ENCODE measurements at regions not wholly inside any gene's neighbourhood (a gene's known extent, or its start where the extent isn't known, plus 50 kb on each side); places are given as distances from the start of the nearest gene placed in this dataset.
"Not testable (repeated sequence)": the region's sequence is repeated elsewhere in the genome, so short reads cannot be mapped to it uniquely, and the experiment has no call there.

DNA sequence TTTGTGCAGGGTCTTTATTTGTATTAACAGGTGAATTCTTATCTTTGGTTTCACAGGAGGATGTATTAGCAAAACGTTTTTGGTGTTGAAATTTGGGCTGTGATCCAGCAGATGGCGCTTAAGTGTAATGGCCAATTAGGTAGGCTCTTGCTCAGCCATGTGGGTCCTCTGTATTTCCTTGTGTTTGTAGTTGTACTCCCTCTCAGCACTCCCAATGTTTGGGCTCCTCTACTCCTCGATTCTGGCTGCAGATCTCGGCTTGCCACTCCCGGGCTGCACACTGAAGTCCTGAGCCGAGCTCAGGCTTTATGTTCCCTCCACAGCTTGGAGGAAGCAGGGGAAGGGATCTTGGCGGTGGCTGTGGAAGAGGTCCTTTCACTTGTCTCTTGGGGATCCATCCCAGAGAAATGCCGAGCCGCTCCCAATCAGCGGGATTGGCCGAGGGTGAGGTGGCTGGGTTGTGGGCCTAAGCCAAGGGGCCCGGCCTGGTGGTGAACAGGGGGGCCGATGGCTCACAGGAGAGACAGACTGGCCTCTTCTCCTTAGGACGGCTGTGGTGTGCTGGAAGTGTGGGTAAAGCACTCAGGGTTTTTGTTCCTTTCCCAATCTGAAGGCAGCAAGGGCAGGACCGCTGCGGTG, 133.7 kb downstream of the AEBP2 start:
- DNase-seq, result peak; percentile 23 to 35

DNA sequence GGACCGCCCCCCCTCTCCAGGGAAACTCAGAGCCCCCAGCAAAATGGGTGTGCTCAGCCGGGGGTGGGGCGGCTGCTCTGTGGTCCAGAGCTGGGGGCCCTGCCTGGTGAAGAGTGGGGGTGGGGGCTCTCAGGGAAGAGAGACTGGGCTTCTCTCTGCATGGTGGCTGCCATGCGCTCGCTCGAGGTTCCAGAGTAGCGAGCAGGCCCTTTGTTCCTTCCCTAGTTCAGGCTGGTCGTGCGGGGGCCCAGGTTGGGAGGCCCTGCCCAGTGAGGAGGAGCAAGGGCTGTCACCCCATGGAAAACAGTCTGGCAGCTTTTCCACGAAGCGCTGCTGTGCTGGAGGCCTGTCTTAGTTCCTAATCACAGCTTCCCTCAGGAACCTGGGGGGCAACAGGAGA, 134.6 kb downstream of the AEBP2 start:
- no peak for DNase-seq

DNA sequence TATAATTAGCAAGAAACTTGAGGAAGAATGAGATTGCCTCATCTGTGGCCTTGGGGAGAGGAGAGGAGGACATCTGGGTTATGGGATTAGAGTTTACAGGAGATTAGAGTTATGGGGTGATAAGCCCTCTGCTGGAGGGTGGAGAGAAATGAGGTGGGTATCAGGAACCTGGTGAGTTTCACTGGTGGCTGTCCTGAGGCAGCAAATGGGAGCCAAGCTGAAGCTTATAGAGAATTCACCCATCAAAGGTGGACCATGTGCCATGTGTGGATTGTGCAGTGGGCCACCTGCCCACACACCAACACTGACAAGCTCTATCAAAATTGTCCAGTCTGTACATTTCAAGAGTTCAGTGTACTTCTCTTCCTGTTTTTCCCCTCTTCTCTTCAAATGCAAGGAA, 135.3 kb downstream of the AEBP2 start:
- DNase-seq, result no peak

DNA sequence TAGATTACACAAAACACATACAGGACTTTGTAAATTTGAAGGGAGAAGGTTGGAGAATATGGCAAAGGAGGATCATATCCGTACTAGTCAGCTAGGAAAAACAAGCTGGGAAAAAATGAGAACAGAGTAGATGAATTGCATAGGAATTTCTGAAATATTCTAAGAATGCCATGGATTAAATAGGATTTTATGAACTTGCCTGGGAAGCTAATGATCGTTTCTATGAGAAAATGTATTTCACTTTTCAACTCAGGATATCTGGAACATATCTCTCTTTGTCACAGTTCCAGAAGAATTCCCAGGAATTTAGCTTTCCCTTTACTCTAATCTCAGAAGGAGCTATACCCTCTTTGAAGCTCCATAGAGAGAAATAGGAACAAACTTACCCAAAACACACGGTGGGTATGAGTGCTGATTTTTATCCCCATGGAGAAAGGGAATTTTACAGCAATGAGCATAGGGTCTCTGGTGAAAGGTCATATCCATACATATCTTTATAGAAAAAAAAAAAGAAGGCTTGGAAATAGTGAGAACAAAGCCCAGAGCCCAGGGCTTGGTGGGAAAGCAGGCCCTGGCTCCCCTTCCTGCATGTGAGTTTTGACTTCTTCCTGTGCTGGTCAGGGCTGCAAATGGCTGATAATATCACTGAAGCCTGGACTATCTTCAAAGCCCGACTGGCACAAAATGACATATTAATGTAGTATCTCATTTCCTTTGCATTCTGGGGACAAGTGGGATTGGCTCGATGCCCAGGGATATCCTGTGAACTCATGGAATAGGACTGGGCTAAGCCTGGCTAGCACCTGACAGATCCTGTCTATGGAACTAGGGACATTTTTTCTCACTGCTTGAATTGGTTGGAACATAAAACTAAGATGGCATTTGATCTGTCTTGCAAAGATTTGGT, 136.3 kb downstream of the AEBP2 start:
- no peak for DNase-seq

DNA sequence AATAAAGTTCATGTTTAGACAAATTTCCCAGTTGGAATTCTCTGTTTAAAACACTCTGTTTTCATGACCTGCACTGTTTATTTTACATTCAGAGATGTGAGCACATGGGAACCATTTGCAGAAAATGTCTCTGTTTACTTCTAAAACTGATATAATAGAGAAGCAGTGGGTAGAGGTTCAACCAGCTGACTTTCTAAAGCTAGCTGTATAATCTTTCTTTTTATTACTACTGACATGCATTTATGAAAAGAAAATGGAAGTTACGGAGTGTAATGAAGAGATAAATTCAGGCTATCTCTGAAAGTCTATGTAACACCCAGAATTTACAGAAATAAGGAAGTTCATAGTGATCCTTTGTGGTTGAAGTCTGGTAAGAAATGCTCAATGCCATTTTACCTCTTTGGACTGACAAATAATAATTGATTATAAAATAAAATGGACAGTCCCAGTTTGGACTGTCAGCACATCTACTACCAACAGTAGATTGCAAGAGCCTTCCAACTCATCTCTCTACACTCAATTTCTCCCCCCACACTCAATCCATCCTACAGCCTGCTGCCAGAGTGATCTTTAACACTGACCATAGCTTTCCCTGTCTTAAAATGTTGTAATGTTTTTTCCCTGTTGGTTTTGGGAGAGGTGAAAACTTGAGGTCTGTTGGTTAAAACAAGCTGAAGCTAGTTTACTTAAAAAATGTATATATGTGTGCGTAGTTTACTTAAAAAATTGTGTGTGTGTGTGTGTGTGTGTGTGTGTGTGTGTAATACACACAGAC, 137.4 kb downstream of the AEBP2 start:
- DNase-seq, result no peak

DNA sequence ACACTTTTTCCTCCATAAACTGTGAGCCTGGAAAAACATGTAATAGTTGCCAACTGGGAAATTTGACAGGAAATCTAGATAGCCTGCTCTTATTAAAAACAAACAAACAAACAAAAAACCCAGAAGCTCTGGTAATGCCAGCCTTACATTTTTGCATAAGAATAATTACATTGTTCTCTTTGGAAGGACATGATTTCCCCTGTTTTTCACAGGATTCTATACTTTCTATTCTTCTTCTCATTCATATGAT, 137.9 kb downstream of the AEBP2 start:
- DNase-seq, result no peak

DNA sequence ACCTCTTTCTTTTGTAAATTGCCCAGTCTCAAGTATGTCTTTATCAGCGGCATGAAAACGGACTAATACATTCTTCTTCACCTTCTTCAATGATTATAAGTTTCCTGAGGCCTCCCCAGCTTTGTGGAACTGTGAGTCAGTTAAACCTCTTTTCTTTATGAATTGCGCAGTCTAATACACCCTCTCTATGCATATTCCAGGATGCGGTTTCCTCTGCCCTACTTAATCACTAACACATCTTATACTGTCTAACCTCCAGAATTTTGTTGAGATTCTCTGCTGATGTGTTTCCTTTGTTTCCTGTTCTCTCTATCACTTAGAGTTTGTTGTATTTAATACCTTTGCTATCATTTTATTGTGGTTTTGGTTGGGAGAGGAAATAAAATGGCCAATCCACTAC, 145.4 kb downstream of the AEBP2 start:
- DNase-seq, result no peak

DNA sequence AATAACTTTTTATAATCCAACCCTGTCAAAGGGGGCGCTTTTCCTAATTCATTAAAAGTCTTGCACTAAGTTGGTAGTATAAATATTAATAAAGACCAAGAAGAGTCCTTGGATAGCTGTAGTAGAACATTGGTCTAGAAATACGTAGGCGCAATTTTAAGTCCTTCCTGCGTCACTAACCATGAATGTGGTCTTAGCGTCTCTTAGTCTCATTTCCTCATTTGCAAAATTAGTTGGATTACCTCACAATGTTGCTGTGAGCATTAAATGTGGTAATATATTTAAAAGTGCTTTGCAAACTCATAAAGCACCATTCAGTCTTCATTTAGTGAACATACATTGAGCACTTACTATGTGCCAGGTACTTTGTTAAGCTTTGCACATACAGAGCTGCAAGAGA, 149.7 kb downstream of the AEBP2 start:
- peak; percentile 56 to 73 for DNase-seq

DNA sequence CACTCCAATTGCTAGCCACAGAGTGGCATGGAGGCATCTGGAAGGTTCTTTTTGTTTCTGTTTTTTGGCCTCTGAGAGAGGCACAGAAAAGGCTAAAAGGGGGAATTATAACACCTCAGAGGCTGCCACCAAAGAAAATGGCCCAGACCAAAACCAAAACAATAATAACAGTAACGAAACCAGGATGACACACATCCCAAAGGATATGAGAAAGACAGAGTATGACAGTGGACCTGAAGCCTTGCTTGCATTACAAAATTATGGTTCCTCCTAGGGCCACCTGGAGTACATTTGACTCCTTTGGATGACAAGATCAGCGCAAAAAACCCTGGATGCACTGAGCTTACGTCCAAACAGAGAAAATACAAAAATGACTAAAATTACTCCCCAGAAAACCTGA, 152.7 kb downstream of the AEBP2 start:
- no peak for DNase-seq

DNA sequence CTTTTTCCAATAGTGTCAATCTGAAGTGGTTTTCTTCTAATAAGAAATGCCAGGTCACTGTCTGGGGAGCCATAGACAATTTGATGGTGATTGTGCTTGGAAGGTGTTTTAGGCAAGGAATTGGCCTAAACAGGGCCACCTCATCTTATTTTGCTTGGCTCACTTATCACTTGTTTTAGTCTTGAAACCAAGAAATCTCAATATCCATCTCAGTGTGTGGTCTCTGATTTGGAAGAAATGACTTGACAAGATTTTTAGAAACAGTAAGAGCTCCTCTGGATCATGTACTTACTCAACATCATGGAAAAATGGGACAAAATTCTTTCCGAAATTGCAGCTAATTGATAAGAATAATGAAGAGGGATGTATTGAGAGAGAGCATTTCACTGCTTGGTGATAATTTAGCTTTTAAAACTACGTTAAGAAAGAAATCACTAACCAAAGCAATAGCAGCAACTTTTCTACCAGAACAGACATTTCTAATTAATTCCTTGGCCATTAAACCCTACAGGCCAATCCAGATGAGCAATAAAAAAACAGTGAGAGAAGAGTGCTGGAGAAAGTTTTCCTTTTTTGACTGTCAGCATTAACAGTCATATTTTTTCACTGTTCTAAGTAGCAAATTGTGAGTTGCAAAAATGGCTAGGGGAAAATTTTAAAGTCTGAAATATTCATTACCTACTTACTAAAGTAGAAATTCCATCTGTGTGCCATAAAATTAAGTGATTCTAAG, 157.3 kb downstream of the AEBP2 start:
- no peak for DNase-seq

DNA sequence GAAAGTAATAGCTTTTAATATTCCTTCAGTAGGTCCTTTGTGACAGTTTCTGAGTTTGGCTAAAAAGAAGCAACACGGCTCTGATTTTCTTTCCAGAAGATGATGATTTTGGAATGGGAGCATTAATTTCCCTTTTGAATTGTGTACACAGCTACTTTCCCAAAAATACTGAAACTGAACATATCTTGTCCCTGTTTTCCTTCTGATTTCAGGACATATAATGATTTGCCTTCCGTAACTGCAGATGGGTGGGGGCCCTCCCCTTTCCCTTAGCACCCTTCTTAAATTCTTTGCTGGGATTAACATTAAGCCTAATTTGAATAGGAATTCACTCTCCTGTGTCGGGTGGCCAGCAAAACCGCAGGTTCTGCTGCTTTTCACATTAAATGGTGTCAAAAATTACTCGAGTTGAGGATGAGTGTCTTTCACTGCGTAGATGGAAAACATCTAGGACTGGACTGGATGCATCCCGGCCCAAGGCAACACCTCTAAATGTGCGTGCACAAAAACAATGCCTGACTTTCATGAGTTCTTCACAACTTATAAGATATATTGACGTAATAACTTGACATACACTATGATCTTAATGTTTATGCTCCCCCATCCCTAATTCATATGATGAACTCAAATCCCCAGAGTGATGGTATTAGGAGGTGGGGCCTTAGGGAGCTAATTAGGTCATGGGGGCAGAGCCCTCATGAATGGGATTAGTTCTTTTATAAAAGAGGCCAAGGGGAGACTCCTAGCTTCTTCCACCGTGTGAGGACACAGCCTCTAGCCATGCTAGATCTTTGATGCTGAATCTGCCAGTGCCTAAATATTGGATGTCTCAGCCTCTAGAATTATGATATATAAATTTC, 158.1 kb downstream of the AEBP2 start:
- DNase-seq, result no peak

DNA sequence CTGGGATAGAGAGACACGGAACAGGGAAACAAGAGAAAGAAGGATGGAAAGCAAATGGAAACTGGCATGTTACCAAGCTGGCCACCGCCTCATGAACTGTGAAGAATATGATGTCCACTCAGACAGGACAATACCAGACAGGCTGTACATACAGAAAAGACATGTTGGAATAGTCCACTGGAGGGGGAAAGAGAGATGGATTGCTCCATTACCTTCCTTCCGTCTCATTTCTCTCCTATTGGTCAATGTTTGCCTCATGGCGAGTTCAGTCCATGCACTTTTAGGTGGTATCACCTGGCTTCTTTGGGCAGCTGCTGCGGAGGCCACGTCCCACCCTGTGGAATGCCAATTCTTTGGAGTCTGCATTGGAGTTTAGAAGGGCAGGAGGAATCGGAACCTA, 166.4 kb downstream of the AEBP2 start:
- no peak for DNase-seq

DNA sequence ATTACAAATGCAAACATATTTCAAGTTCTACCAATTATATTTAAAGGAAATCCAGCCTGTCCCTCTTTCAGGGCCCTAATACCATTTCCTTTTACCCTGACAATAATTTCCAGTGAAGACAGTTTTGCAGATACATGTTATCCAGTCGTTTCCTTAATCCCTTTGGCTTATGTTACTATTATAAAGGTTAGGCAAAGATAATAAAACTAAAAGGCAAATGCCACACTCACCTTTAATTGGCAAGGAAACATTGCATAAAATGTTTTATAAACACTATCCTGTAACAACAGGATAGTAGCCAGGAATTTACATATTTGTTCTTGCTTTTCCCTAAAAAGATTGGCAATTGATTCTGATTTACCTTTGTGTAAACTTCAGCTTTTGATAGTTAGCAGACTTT, 168.7 kb downstream of the AEBP2 start:
- no peak for DNase-seq

DNA sequence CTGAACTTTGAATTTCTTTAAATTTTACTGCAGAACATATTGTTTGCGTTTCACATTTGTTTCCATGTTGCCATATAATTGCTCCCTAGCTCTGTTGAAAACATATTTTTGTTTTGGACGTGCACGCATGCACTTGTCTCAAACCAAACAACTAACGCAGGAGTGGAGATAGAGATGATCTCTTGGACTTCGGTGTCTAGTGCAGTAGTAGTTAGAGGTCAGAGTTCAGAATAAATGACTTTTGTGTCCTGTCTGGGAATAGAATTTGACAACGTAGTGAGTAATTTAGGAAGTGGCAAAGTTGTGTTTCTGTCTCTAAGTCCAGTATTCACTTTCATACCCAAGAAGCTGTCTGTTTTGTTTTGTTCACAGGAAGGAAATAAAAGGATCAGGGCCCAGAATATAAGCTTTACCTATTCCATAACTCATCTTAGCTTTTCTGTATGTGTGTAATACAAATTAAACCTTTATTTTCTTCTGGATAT, 173.8 kb downstream of the AEBP2 start:
- DNase-seq, result no peak

DNA sequence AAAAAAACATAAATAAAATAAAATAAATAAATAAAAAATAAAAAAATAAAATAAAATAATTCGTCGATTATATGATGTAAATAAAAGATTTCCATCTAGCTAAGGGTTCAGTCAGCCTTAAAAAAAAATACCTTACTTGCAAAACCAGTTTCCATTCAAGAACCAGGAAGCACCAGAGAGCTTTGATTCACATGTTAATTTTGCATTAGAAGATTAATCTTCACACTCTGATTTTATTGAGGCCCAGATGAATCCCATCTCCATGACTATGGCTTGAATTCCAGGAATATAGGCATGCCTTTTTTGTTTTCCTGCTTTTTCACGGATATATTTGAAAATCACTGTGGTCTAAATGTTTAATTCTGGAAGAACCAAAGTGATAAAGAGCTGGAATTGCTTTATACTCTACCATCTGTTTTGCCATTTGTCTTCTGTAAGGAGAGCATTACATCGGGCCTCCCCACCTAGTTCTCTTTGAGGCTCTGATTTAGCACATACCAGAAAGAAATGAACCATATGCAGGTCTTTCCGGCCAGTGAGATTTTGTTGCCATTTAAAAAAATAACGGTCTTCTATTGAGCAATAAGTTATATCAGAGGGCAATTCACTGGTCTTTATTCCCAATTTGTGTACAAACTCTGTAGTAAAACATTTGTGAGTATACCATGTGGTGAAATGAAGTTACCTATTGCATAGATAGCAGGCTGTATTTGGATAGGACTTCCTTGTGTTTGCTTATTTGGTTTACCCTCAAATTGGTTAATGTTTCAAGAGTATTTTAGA, 175.5 kb downstream of the AEBP2 start:
- no peak for DNase-seq

DNA sequence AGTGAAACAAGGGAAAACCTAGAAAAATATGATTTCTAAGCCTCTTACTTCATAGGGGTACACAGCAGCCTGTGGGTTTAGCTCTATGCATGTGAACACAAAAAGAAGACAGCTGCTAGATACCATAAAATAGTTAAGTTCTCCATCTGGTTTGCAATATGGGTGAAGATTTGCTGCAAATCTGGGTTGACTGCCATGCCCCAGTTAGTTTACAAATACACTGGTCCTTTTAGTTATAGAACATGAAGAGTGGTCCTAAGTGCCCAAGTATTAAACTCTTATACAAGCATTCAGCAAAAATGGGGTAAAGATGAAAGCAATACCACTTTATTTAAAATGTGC, 176.1 kb downstream of the AEBP2 start:
- DNase-seq, result no peak

DNA sequence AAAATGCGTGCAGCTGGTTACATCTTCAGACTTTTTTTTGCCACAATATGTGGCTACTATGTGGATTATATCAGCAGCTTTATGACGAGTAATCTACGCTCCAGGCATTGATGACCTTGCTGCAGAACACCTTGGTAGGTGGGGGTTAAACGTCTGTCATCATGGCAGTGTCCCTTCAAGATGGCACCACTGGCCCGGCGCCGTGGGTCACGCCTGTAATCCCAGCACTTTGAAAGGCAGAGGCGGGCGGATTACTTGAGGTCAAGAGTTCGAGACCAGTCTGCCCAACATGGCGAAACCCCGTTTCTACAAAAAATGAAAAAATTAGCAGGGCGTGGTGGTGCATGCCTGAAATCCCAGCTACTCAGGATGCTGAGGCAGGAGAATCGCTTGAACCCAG, 177.5 kb downstream of the AEBP2 start:
- no peak for DNase-seq

DNA sequence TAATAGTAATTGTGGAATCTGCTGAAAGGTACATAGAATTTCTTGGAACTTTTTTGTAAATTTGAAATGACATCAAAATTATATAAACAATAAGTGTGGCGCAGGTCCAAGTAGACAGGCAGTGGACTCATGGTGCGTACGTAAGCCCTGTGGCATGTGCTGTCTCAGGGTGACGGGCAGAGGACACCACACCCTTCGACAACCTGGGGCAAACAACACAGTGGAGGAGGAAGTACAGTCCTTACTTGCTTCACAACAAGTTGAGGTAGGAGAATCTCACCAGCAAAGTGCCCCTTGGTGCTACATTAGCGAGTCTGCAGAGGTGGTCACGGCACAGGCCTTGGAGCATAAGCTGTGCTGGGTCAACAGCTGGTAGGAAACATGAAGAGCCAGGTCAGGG, 180.9 kb downstream of the AEBP2 start:
- no peak for DNase-seq

DNA sequence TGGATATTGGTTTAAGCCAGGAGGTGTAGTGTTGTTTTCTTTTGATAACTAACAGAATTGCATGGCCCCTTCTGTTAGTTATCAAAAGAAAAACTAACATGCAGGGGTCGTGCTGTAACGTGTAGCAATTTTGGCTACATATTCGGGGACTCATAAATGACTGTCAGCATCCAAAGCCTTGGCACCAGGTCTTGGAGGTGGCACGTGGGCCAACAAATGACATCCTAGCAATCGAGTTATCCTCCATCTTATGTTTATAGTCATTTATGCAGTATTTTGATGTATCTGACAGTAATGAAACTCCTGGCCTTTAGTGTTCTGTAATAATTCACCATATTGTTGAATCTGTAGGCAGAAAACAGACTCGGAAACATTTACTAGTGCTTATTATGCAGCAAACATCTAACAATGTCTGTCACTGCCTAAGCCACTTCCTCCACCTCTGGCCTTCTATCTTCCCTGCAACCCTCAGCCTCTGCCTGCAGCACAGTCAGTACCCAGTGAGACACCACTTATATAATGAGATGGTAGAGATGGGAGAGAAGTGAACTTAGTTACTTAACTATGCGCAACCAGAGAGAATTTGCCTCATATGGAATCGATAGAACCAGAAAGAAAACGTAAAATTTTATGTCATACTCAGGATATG, 184.6 kb downstream of the AEBP2 start:
- no peak for DNase-seq

DNA sequence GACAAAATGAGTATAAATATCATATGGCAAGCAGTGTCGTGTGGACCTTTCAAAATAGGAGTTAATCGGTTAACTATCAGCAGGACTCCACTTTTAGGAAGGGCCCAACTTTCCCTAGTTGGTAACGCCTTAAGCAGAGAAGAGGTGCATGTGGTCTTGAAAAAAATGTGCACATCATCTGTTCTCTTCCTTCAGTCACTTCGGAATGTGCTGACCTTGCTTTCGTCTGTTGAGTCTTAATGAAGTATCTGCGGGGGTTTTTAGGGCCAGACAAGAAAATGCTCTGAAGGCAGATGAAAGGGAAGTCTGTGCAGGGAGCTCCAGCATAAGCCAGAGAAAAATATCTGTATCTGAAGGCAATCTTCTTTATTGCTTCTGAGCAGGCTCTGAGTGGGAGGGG, 185.2 kb downstream of the AEBP2 start:
- DNase-seq, result no peak

DNA sequence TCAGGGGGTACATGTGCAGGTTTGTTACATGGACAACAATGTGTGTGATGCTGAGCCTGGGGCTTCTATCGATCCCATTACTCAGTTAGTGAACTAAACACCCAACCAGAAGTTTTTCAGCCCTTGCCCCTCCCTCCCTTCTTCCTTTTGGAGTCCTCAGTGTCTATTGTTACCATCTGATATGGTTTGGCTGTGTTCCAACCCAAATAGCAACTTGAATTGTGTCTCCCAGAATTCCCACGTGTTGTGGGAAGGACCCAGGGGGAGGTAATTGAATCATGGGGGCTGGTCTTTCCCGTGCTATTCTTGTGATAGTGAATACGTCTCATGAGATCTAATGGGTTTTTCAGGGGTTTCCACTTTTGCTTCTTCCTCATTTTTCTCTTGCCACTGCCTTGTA, 186.3 kb downstream of the AEBP2 start:
- not testable (repeated sequence) for DNase-seq

All from inflammatory macrophage (primary cell).